Kidney (tissue), 13 donors: ENCODE measurements at regions not wholly inside any gene's neighbourhood (a gene's known extent, or its start where the extent isn't known, plus 50 kb on each side); places are given as distances from the start of the nearest gene placed in this dataset.

Source experiments
- DNase-seq, 5 donors: peaks; one replicate each; pipeline ENCODE4 v3.0.0-alpha.2; 2013 to 2020
- FAIRE-seq: peaks from 2 replicates; lab custom pipeline; 2012; peaks lifted over from hg19 to GRCh38; lab: Jason Lieb, UNC
- H3K27ac ChIP-seq, 2 donors: one replicate each; pipeline ENCODE4 v1.7.0; 2013; ENCODE audit warnings: low read depth in 2 of 2, low read length in 2 of 2, inconsistent platforms in 1 of 2
- H3K27me3 ChIP-seq: one replicate; pipeline ENCODE4 v1.7.1; 2013; ENCODE audit warnings: low read length, inconsistent platforms; ENCODE audit not compliant: control insufficient read depth, insufficient read depth
- H3K36me3 ChIP-seq, 3 donors: one replicate each; pipeline versions ENCODE4 v1.7.0 to v1.7.1; 2013; ENCODE audit warnings: low read length in 3 of 3, control low read depth in 1 of 3, inconsistent platforms in 1 of 3; ENCODE audit not compliant: insufficient read depth in 3 of 3, control insufficient read depth in 2 of 3
- H3K4me1 ChIP-seq, 3 donors: one replicate each; pipeline versions ENCODE4 v1.7.0 to v1.7.1; 2013; ENCODE audit warnings: low read length in 3 of 3, inconsistent platforms in 1 of 3, low read depth in 1 of 3; ENCODE audit not compliant: control insufficient read depth in 2 of 3, insufficient read depth in 2 of 3
- H3K4me3 ChIP-seq, 3 donors: one replicate each; pipeline versions ENCODE4 v1.7.0 to v1.8.1; 2013; ENCODE audit warnings: low read length in 3 of 3, control low read depth in 1 of 3, inconsistent platforms in 1 of 3
- H3K9ac ChIP-seq, 3 donors: one replicate each; pipeline versions ENCODE4 v1.7.0 to v1.7.1; 2013; ENCODE audit warnings: low read length in 3 of 3, control low read depth in 1 of 3, inconsistent platforms in 1 of 3
- H3K9me3 ChIP-seq, 3 donors: one replicate each; pipeline versions ENCODE4 v1.7.0 to v1.7.1; 2013; ENCODE audit warnings: low read length in 3 of 3, control low read depth in 1 of 3, inconsistent platforms in 1 of 3; ENCODE audit not compliant: control insufficient read depth in 2 of 3, insufficient read depth in 1 of 3
- intact Hi-C: fragments of 100-400 bp; cut with DNase I; formaldehyde crosslinking; loops from one replicate; pipeline ENCODE4 v1.11.1; 2022
- TF ChIP-seq, protein P1 (sequence below): IDR thresholded peaks from 3 replicates; pipeline ENCODE4 v1.5.1; 2012; ENCODE audit warnings: mild to moderate bottlenecking, moderate library complexity, borderline replicate concordance; ENCODE audit not compliant: insufficient read depth; ENCODE audit errors: extremely low read depth
- donor health status: control.
- donor health status: control.
- donor health status: control.
- donor health status: control.
- donor health status: control.
- donor health status: DM: yes; HTN: yes; CAD: no.
- donor health status: Normal renal cell carcinoma (clear cell type).

- no peak for FAIRE-seq
- Histone ChIP-seq H3K9ac (no peak overlapping the region), H3K27ac (no peak overlapping the region), H3K4me1 (no peaks in the 10 kb centered on the region), H3K27me3 (no peaks in the 10 kb centered on the region), H3K9me3 (peaks cover 0 to 8% (median 3%) of the 10 kb centered on the region in 3 donors), H3K4me3 (no peak overlapping the region), H3K36me3 (peaks cover 0 to 2% (median 0%) of the 10 kb centered on the region in 3 donors)
- TF ChIP-seq, protein P1, sequence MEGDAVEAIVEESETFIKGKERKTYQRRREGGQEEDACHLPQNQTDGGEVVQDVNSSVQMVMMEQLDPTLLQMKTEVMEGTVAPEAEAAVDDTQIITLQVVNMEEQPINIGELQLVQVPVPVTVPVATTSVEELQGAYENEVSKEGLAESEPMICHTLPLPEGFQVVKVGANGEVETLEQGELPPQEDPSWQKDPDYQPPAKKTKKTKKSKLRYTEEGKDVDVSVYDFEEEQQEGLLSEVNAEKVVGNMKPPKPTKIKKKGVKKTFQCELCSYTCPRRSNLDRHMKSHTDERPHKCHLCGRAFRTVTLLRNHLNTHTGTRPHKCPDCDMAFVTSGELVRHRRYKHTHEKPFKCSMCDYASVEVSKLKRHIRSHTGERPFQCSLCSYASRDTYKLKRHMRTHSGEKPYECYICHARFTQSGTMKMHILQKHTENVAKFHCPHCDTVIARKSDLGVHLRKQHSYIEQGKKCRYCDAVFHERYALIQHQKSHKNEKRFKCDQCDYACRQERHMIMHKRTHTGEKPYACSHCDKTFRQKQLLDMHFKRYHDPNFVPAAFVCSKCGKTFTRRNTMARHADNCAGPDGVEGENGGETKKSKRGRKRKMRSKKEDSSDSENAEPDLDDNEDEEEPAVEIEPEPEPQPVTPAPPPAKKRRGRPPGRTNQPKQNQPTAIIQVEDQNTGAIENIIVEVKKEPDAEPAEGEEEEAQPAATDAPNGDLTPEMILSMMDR, result no peak
- intact Hi-C loops, result no loop called here
- no peak for DNase-seq
Measured at GRCh38 chr12:131543040-131543439, 167.8 kb upstream of the SFSWAP start.

- FAIRE-seq (no peak), DNase-seq (no peak)
Measured at GRCh38 chr12:131547555-131547954, 163.3 kb upstream of the SFSWAP start.

GRCh38 chr12:131550121-131550520 lies 160.8 kb upstream of the SFSWAP start:
- no peaks in the 10 kb centered on the region for H3K27me3 ChIP-seq
- no peak overlapping the region for H3K4me3 ChIP-seq
- H3K9ac ChIP-seq, result no peak overlapping the region
- TF ChIP-seq, protein P1, result no peak
- H3K36me3 ChIP-seq, result no peaks in the 10 kb centered on the region
- no peaks in the 10 kb centered on the region for H3K9me3 ChIP-seq
- DNase-seq (no peak), FAIRE-seq (no peak)
- H3K27ac ChIP-seq, result no peak overlapping the region
- H3K4me1 ChIP-seq, result no peaks in the 10 kb centered on the region
- intact Hi-C loops, result no loop called here

More at GRCh38 chr12:131547555-131547954, 163.3 kb upstream of the SFSWAP start:
- Histone ChIP-seq H3K36me3 (no peaks in the 10 kb centered on the region), H3K4me1 (no peaks in the 10 kb centered on the region), H3K27me3 (no peaks in the 10 kb centered on the region), H3K27ac (no peak overlapping the region), H3K9ac (no peak overlapping the region), H3K4me3 (no peak overlapping the region), H3K9me3 (peaks cover 0 to 3% (median 0%) of the 10 kb centered on the region in 3 donors)
- TF ChIP-seq, protein P1, result no peak
- intact Hi-C loops, result no loop called here
